HG03025 (cell line): ENCODE measurements at regions not wholly inside any gene's neighbourhood (a gene's known extent, or its start where the extent isn't known, plus 50 kb on each side); places are given as distances from the start of the nearest gene placed in this dataset.
"Not testable (repeated sequence)": the region's sequence is repeated elsewhere in the genome, so short reads cannot be mapped to it uniquely, and the experiment has no call there.

Source experiments
- ATAC-seq: cut with Tn5 transposase; IDR thresholded peaks from one replicate; pipeline ENCODE4 v1.9.1; 2021; ENCODE audit warnings: mild to moderate bottlenecking, moderate library complexity; ENCODE audit not compliant: unreplicated experiment, low FRiP score

DNA sequence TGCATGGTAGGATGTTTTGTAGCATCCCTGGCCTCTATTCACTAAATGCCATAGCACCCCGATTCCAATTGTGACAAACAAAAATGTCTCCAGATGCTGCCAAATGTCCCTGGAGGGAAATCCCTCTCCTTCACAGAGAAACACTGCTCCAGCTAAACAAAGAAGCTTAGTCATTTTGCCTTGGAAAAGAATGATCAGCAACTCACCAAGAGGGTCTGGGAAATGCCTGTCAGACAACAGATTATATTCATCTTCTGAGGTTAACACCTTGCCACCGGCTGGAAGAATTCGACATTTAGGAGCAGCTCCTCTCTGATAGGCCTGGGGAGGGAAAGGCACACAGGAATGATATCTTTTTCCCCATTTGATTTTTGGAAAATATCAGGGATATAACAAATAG lies 84.4 kb downstream of the NIBAN1 start:
- no peak for ATAC-seq

GRCh38 chr1:184889166-184889565 lies 85.1 kb downstream of the NIBAN1 start:
- no peak for ATAC-seq

GRCh38 chr1:184888505-184888904 lies 85.8 kb downstream of the NIBAN1 start:
- ATAC-seq: no peak

GRCh38 chr1:184882957-184883815 lies 91.1 kb downstream of the NIBAN1 start:
- ATAC-seq: no peak

GRCh38 chr1:184881941-184882913 lies 92.1 kb downstream of the NIBAN1 start:
- no peak for ATAC-seq

GRCh38 chr1:184879876-184880557 lies 94.3 kb downstream of the NIBAN1 start:
- no peak for ATAC-seq

GRCh38 chr1:184878602-184879001 lies 95.7 kb downstream of the NIBAN1 start:
- no peak for ATAC-seq

DNA sequence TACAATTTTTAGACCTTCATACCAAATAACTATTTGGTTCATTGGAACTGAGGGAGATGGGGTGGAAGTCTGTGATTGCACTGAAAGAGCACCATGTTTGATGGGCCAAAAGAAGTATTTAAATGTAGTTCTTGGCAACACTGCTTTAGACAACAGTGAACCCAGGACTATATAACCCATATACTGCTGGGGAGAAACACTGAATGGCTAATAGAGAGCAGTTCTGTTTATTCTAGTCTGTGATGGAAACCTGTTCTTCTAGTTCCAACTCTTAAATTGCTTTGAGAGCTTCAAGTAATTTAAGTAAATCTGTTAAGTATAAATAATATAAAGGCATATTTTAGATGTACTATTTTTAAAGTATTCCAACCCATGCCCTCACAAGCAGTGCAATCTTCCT lies 96.3 kb downstream of the NIBAN1 start:
- ATAC-seq: no peak

- not testable (repeated sequence) for ATAC-seq
Observed at GRCh38 chr1:184876015-184876414, 98.3 kb downstream of the NIBAN1 start.

GRCh38 chr1:184875218-184875617 lies 99.1 kb downstream of the NIBAN1 start:
- ATAC-seq: no peak

GRCh38 chr1:184870319-184870718 lies 104.0 kb downstream of the NIBAN1 start:
- no peak for ATAC-seq

DNA sequence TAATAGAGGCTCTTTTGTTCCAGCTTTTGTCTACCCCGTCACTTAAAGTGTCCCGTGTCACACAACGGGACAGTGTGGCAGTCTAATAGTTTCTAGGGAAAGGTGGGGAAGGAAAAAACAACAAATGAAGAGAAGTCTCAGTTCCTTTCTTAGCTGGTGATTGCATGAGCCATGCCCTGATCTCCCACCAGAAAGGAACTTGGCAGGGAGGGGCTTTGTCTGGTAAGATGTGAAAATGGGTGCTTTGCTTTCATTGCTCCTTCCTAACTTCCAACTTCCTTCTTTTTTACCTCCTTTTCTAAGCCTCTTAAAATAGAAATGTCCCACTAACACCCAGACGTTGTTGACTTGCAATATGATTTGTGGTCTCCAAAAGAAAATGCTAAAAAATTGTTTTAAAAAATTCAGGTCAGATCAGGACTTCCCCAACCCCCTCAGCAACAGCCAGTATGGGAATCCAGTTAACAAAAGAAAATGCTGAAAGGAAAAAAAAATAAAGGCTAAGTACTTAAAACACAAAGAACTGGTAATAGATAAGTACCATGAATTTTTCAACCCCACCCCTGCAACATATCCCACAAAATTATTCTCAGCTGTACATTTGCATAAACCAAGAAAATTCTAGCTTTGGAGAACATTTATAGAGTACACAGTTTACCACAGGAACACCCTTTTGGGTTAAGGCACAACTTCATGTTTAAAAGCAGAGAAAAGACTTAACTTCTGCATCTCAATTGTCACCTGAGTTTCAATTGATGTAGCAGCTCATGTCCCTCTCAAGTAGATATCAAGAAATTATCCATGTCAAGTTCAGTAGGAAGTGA lies 106.2 kb downstream of the NIBAN1 start:
- ATAC-seq: no peak

GRCh38 chr1:184866991-184867788 lies 107.1 kb downstream of the NIBAN1 start:
- peak; percentile 96 for ATAC-seq

- ATAC-seq: peak; percentile 29
Observed at GRCh38 chr1:184866586-184866985, 107.7 kb downstream of the NIBAN1 start.

- no peak for ATAC-seq
Observed at GRCh38 chr1:184865831-184866230, 108.5 kb downstream of the NIBAN1 start.

DNA sequence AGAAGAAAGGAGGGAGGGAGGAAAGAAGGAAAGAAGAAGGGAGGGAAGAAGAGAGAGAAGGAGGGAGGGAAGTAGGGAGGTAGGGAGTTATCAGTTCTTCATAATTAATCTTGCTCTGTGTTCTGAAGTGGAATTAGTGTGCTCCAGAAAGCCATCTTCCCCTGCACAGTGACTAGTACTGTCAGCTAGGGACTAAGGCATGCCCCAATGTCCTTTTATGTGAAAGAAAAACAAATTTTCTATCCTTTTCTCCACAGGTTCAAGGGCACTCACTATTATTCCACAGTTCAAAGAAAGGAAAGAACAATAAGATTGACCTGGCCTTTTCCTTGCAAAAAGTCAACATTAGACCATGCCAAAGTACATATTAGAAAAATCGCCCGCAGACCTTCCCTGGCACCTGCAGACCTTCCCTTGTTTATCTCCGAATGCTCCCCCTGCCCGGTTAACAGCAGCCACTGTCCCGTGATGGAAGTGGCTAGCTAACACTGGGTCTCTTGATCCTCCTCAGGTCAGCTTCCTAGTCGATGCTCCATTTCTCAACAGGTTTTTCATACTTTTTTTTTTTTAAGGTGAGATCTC lies 107.2 kb upstream of the EDEM3 start:
- no peak for ATAC-seq

GRCh38 chr1:184860985-184861754 lies 106.5 kb upstream of the EDEM3 start:
- peak; percentile 74 for ATAC-seq

- no peak for ATAC-seq
Observed at GRCh38 chr1:184860535-184860934, 105.9 kb upstream of the EDEM3 start.
